WTC11 (cell line): ENCODE measurements at regions not wholly inside any gene's neighbourhood (a gene's known extent, or its start where the extent isn't known, plus 50 kb on each side); places are given as distances from the start of the nearest gene placed in this dataset.

Experiments used
- ATAC-seq: fragments of 200-7000 bp; cut with Tn5 transposase; 2 replicates; pipeline ENCODE4 v1.10.0; 2021; ENCODE audit warnings: mild to moderate bottlenecking, moderate library complexity
- CTCF ChIA-PET: fragments of 300-600 bp; sonication (Branson Sonifier 250); formaldehyde crosslinking; loops from one replicate; lab custom pipeline; 2021; ENCODE audit warnings: antibody characterized with exemption; lab: Charles Lee
- POLR2A ChIA-PET: fragments of 350-600 bp; sonication (Branson Sonifier 250); formaldehyde crosslinking; loops from one replicate; lab custom pipeline; 2021; ENCODE audit warnings: antibody characterized with exemption; lab: Charles Lee
- DNase-seq: peaks from one replicate; pipeline ENCODE4 v3.0.0; 2021; ENCODE audit warnings: low spot score
- H3K27ac Mint-ChIP-seq: 2 replicates; pipeline ENCODE4 v1.8.0; 2021; ENCODE audit warnings: mixed read lengths
- H3K27me3 Mint-ChIP-seq: 2 replicates; pipeline ENCODE4 v1.8.0; 2021; ENCODE audit warnings: low read depth, mild to moderate bottlenecking, moderate library complexity, mixed read lengths
- H3K36me3 Mint-ChIP-seq: 2 replicates; pipeline ENCODE4 v1.8.0; 2021; ENCODE audit warnings: mixed read lengths
- H3K4me1 Mint-ChIP-seq: 2 replicates; pipeline ENCODE4 v1.8.0; 2022; ENCODE audit warnings: mixed read lengths
- H3K4me3 Mint-ChIP-seq: 2 replicates; pipeline ENCODE4 v1.8.0; 2021; ENCODE audit warnings: mild to moderate bottlenecking, moderate library complexity, mixed read lengths
- H3K9me3 Mint-ChIP-seq: 2 replicates; pipeline ENCODE4 v1.8.0; 2021; ENCODE audit warnings: mixed read lengths
- AFF4 ChIP-seq: sonication (generic); formaldehyde crosslinking; IDR thresholded peaks from 2 replicates; pipeline ENCODE4 v1.8.1; 2023; ENCODE audit warnings: mild to moderate bottlenecking, missing genetic modification reagents, borderline replicate concordance
- CDX4 ChIP-seq: fragments of 250-450 bp; sonication (Bioruptor Pico); IDR thresholded peaks from 2 replicates; pipeline ENCODE4 v1.9.0; 2021; ENCODE audit warnings: moderate library complexity, mild to moderate bottlenecking, inconsistent platforms, borderline replicate concordance
- E2F5 ChIP-seq: sonication (generic); formaldehyde crosslinking; IDR thresholded peaks from 2 replicates; pipeline ENCODE4 v1.8.1; 2022; ENCODE audit warnings: mild to moderate bottlenecking, moderate library complexity, missing genetic modification reagents
- ELF4 ChIP-seq: sonication (generic); formaldehyde crosslinking; IDR thresholded peaks from 2 replicates; pipeline ENCODE4 v1.8.1; 2022; ENCODE audit warnings: low read depth, mild to moderate bottlenecking, moderate library complexity, missing genetic modification reagents
- EMX1 ChIP-seq: fragments of 250-450 bp; sonication (Bioruptor Pico); IDR thresholded peaks from 2 replicates; pipeline ENCODE4 v1.8.0; 2021; ENCODE audit warnings: mild to moderate bottlenecking
- ESRRA ChIP-seq: sonication (generic); formaldehyde crosslinking; IDR thresholded peaks from 2 replicates; pipeline ENCODE4 v1.8.1; 2022; ENCODE audit warnings: mild to moderate bottlenecking, missing genetic modification reagents, borderline replicate concordance
- FOXP1 ChIP-seq: sonication (generic); formaldehyde crosslinking; IDR thresholded peaks from 2 replicates; pipeline ENCODE4 v1.8.0; 2022; ENCODE audit warnings: missing genetic modification reagents, mild to moderate bottlenecking, moderate library complexity, borderline replicate concordance
- IRF1 ChIP-seq: sonication (generic); formaldehyde crosslinking; IDR thresholded peaks from 2 replicates; pipeline ENCODE4 v1.8.0; 2023; ENCODE audit warnings: missing genetic modification reagents
- JUN ChIP-seq: sonication (generic); formaldehyde crosslinking; IDR thresholded peaks from 2 replicates; pipeline ENCODE4 v1.8.0; 2023; ENCODE audit warnings: mild to moderate bottlenecking, missing genetic modification reagents
- NFE2L1 ChIP-seq: sonication (generic); formaldehyde crosslinking; IDR thresholded peaks from 2 replicates; pipeline ENCODE4 v1.8.1; 2023; ENCODE audit warnings: missing genetic modification reagents
- NR1H2 ChIP-seq: sonication (generic); formaldehyde crosslinking; IDR thresholded peaks from 2 replicates; pipeline ENCODE4 v1.9.0; 2021; ENCODE audit warnings: mild to moderate bottlenecking, moderate library complexity, missing genetic modification reagents
- NR2C2 ChIP-seq: sonication (generic); formaldehyde crosslinking; IDR thresholded peaks from 2 replicates; pipeline ENCODE4 v1.8.0; 2022; ENCODE audit warnings: mild to moderate bottlenecking, missing genetic modification reagents
- NR3C1 ChIP-seq: sonication (generic); formaldehyde crosslinking; conservative IDR thresholded peaks from 2 replicates; pipeline ENCODE4 v1.8.1; 2023; ENCODE audit warnings: low read depth, mild to moderate bottlenecking, missing genetic modification reagents
- TCF7 ChIP-seq: sonication (generic); formaldehyde crosslinking; IDR thresholded peaks from 2 replicates; pipeline ENCODE4 v1.8.0; 2022; ENCODE audit warnings: mild to moderate bottlenecking, low read depth, missing genetic modification reagents, moderate library complexity
- TP53 ChIP-seq: sonication (generic); formaldehyde crosslinking; IDR thresholded peaks from 2 replicates; pipeline ENCODE4 v1.8.1; 2023; ENCODE audit warnings: mild to moderate bottlenecking, missing genetic modification reagents
- ZMAT4 ChIP-seq: fragments of 250-450 bp; sonication (Bioruptor Pico); IDR thresholded peaks from 2 replicates; pipeline ENCODE4 v1.9.0; 2021; ENCODE audit warnings: mild to moderate bottlenecking
- ZNF121 ChIP-seq: sonication (generic); formaldehyde crosslinking; IDR thresholded peaks from 2 replicates; pipeline ENCODE4 v1.8.0; 2023; ENCODE audit warnings: missing genetic modification reagents
- ZNF423 ChIP-seq: fragments of 250-450 bp; sonication (Bioruptor Pico); IDR thresholded peaks from 2 replicates; pipeline ENCODE4 v2.1.2; 2022; ENCODE audit warnings: mild to moderate bottlenecking, moderate library complexity
- TF ChIP-seq, protein P1 (sequence below): fragments of 250-450 bp; sonication (Bioruptor Pico); conservative IDR thresholded peaks from 2 replicates; pipeline ENCODE4 v1.9.0; 2021; ENCODE audit warnings: mild to moderate bottlenecking
- TF ChIP-seq, protein P2 (sequence below): sonication (generic); formaldehyde crosslinking; IDR thresholded peaks from 2 replicates; pipeline ENCODE4 v1.8.0; 2022; ENCODE audit warnings: missing genetic modification reagents

- H3K4me1 Mint-ChIP-seq = peaks cover 16% of the 10 kb centered on the region
- POLR2A ChIA-PET = no interaction called here
Measured at GRCh38 chr9:90511711-90512110, 130.9 kb downstream of the DIRAS2 start.

More at GRCh38 chr9:90511711-90512110, 130.9 kb downstream of the DIRAS2 start:
- ATAC-seq (no peak), DNase-seq (no peak)
- TF ChIP-seq, protein P1, sequence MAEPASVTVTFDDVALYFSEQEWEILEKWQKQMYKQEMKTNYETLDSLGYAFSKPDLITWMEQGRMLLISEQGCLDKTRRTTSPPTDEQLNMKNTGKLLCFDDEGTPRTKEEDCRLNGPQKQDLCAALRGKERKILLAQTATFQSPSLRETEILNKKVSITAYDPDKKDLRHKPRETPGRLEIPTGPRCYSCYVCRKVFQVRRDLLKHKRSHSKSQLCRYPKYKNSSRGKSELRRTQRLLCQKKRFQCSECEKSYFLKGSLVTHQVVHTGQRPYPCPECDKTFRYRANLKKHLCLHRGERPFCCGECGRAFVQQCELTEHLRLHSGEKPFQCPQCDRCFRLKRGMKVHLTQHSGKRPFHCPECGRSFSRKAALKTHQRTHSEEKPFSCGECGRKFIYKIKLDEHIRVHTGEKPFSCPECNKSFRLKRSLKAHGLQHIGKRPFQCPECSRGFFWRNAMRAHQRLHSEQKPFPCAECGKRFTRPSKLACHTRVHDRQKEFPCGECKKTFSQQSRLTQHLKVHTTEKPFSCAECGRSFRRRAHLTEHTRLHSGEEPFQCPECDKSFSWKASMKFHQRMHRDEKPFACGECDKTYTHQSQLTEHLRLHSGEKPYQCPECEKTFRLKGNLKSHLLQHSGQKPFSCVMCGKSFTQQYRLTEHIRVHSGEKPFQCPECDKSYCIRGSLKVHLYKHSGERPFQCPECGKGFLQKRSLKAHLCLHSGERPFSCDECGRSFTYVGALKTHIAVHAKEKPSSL (CRISPR knock-in tag) = no peak
- TF ChIP-seq CDX4 (CRISPR knock-in tag) (no peak), NR1H2 (CRISPR knock-in tag) (no peak), TCF7 (CRISPR knock-in tag) (no peak), AFF4 (CRISPR knock-in tag) (no peak), ZNF121 (CRISPR knock-in tag) (no peak), TP53 (CRISPR knock-in tag) (no peak), JUN (CRISPR knock-in tag) (no peak), ZMAT4 (CRISPR knock-in tag) (no peak), FOXP1 (CRISPR knock-in tag) (no peak), ELF4 (no peak), IRF1 (no peak), NR3C1 (CRISPR knock-in tag) (no peak), NR2C2 (no peak), EMX1 (CRISPR knock-in tag) (no peak), NFE2L1 (no peak), ESRRA (CRISPR knock-in tag) (no peak), ZNF423 (CRISPR knock-in tag) (no peak), E2F5 (no peak)
- TF ChIP-seq, protein P2, sequence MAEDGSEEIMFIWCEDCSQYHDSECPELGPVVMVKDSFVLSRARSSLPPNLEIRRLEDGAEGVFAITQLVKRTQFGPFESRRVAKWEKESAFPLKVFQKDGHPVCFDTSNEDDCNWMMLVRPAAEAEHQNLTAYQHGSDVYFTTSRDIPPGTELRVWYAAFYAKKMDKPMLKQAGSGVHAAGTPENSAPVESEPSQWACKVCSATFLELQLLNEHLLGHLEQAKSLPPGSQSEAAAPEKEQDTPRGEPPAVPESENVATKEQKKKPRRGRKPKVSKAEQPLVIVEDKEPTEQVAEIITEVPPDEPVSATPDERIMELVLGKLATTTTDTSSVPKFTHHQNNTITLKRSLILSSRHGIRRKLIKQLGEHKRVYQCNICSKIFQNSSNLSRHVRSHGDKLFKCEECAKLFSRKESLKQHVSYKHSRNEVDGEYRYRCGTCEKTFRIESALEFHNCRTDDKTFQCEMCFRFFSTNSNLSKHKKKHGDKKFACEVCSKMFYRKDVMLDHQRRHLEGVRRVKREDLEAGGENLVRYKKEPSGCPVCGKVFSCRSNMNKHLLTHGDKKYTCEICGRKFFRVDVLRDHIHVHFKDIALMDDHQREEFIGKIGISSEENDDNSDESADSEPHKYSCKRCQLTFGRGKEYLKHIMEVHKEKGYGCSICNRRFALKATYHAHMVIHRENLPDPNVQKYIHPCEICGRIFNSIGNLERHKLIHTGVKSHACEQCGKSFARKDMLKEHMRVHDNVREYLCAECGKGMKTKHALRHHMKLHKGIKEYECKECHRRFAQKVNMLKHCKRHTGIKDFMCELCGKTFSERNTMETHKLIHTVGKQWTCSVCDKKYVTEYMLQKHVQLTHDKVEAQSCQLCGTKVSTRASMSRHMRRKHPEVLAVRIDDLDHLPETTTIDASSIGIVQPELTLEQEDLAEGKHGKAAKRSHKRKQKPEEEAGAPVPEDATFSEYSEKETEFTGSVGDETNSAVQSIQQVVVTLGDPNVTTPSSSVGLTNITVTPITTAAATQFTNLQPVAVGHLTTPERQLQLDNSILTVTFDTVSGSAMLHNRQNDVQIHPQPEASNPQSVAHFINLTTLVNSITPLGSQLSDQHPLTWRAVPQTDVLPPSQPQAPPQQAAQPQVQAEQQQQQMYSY = no peak
- H3K27me3 Mint-ChIP-seq = no peaks in the 10 kb centered on the region
- H3K9me3 Mint-ChIP-seq = no peaks in the 10 kb centered on the region; the same call in 1 of the 2 replicates
- H3K36me3 Mint-ChIP-seq = no peaks in the 10 kb centered on the region
- H3K4me3 Mint-ChIP-seq = no peak overlapping the region
- CTCF ChIA-PET = no interaction called here
- no peak overlapping the region for H3K27ac Mint-ChIP-seq
